NCI-H2227 (cell line): ENCODE measurements at regions not wholly inside any gene's neighbourhood (a gene's known extent, or its start where the extent isn't known, plus 50 kb on each side); places are given as distances from the start of the nearest gene placed in this dataset.

Experiments
- DNase-seq: peaks from one replicate; lab custom pipeline; 2025; ENCODE audit not compliant: unreplicated experiment; lab: John Stamatoyannopoulos, UW

DNA sequence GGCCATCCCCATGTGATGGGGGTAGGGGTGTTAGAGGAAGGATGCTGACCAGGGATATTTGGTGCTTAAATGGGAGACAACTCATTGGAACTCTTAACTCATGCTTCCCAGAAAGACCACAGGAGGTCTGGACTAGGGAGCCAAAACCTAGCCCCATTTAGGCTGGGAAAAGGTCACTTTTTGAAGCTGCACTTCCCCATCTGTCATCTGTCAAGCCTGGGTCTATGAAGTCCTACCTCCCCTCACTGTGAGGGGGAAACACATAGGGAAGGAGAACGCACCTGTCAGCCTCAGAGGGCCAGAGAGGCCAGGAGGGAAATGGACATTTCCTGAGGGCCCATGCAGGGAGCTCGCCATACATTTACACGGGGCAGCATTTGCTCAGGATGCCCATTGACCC is 321.0 kb downstream of the BCL11B start:
- no peak for DNase-seq

DNA sequence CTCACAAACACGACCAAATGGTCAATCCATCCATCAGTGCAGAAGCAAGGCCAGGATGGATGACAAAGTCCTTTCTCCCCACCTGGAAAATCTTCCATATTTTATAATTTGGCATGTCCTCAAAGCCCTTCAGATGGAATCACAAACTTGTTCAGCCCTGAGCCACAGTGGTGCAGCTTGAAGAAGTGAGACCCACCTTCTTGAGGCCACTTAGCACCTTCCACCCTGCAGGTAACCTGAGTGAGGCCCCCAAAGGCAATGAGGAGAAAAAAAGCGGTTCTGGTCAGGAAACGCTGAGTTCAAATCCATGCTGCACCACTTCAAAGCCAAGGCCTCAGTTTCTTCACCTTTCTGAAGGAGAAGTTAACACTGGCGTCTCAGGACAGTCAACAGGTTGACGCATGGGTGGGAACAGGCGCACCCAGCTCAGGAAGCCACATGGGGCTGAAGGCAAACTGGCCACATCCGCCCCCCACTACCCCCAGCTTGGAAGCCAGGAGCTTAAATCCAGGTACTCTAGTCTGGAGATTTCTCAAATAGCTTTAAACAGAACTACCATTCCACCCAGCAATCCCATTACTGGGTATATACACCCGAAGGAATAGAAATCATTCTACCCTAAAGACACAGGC is 320.4 kb downstream of the BCL11B start:
- DNase-seq = no peak

DNA sequence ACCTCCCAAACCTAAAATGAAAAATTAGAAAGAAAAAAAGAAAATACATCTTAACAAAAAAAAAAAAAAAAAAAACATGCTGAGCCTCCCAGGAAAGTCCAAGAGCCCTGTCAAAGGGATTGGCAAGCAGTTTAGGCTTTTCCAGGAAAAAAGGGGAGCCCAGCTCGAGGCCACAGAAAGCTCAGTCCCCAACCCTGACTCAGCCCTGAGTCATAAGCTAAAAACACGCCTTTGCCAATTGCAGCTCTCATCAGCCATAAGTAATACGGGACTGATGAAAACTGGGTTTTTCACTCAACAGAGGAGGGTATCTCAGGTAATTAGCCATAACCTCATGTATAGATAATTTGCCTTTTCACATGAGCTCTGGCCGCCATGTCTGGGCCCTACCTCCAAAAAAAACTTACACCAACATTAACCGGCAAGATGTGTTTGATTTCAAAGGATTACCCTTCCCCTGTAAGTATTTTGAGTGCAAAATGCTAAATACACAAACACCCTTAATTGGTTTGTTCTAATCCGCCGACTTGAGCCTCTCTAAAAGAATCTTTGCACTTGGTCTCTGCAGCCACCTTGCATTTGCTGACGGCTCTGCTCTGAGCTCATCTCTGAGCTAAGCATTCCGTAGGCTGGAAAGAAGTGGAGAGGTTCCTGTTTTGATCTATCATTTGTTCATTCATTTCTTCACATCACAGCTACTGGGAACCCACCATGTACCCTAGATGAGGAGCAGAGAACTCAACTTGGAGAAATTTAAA is 319.2 kb downstream of the BCL11B start:
- no peak for DNase-seq

DNA sequence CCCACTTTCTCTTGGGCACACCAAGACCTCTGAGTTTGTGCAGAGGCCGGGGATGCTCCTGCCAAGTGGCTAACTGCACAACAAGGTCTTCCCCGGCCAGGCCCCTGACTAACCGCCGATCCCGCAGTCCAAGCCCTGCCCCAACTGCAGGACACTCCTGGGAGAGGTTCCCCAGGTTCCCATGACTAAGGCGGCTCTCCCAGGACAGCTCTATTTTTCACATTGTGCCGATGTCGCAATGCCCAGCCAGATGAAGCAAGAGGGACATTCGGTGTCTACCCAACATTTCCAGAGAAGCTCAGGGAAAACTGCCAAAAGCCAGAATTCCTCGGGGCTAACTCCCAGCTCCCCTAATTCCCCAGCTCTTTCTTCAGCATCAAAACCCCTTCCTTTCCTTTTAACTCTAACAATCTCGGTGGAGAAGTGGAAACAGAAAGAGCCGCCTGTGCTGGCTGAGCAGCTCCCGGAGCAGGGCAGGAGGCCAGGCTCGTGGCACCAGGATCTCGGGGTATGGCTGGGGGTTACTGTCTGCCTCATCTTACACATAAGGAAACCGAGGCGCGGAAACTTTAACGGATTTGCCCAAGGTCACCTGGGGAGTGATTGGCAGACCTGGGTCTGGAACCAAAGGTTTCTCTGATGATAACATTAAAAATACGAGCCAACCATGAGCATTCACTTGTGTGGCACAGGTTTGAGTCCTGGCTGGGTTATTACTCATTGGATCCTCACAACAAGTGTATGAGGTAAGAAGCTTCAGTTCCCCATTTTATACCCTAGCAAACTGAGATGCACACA is 318.2 kb downstream of the BCL11B start:
- no peak for DNase-seq

DNA sequence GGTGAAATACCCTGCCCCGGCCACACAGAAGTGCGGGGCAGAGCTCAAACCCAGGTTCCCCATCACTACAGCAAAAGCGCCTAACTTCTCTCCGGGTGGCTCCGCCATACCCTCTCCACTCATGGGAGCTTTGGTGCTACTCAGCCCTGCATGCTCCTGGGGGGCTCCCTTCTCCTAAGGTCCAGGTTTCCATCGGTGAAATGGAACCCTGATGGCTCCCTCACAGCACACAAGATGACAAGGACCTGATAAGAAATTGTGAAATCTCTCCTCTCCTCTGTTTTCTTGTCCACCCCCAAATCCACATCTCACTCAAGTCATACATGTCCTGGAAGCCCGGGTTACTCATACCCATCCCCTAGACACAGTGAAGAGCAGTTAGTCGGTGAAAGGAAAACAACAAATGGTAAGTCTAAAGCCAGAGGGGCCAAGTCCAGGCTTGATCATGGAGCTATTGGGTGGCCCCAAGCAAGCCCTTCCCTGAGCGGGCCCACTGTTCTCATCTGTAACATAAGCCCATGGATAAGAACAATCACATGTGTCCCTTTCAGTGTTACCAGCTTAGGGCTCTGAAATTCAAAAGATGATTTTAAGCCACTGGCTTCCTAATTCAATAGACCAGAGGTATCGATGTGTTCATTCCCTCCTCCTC is 317.5 kb downstream of the BCL11B start:
- no peak for DNase-seq

DNA sequence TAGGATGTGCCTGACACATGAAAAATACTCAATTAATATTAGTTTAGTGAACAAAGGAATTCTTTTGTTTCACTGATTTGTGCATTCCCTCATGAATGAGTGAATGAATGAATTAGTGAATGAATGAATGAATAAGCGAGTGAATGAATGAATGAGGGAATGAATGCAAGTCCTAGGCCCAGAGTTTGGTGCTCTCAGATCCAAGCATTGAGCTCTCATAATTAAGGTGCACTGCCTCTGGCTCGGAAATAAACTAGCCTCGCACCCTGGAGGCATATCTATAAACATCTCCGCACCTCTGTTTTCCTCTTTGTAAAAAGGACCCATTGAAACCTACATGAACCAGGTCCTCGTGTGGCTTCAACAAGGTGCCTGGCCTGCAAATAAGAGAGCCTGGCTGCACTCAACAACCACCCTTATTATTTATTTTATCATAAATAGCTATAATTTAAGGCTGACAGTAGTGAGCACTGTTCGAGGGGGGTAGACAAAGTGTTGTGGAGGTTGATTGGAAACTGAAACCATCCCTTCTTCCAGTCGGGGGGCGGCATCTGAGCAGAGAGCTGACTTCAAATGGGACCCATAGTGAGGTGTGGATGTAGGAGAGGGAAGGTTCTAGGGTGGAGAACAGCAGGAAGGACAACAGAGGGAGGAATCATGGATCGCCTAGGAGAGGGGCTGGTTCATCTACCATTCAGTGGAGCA is 316.8 kb downstream of the BCL11B start:
- no peak for DNase-seq

DNA sequence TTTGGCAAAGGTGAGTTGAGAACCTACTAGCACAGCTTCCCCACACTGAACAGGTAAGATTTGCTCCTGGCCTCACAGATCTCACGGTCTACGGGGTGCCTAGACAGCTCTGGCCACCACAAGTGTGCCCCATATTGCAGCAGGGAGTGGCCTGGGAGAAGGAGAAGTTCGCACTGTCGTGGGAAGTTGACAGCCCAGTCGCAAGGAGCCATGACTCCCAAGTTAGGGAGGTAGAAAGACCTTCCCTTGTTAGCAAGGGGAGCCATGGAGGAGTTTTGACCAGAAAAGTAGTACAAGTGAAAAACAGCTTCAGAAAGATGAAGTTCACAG is 316.3 kb downstream of the BCL11B start:
- no peak for DNase-seq

DNA sequence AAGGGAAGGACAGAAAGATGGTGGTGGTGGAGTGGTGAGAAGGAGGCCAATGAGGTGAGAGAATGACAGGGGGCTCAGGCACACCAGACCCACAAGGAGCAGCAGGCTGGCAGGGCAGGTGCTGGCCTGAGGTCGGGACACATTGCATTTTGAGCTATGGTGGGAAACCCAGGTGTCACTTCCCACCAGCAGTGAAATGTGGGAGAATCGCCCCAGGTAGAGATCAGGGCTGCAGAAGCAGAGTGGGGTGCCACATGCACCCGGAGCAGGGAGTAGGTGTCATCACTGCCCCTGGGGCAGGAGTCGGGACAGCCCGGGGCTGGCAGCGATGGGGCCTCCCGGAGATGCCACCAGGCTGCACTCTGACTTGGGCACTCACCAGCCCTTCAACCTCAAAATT is 315.8 kb downstream of the BCL11B start:
- no peak for DNase-seq

DNA sequence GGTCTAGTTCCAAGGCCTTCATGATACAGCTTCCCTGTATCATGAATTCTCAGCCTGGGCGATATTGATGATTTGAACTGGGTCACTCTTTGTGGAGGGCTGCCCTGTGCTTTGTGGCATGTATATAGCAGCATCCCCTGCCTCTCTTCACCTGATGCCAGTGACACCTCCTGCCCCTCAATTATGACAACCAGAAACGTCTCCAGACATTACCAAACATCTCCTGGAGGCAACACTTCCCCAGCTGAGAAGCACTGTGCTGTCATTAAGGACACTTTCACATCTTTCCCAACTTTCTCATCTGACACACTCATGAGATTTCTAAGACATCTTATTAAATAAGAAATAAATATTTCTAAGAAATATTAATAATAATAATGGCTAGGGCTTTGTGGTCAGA is 315.3 kb downstream of the BCL11B start:
- no peak for DNase-seq

DNA sequence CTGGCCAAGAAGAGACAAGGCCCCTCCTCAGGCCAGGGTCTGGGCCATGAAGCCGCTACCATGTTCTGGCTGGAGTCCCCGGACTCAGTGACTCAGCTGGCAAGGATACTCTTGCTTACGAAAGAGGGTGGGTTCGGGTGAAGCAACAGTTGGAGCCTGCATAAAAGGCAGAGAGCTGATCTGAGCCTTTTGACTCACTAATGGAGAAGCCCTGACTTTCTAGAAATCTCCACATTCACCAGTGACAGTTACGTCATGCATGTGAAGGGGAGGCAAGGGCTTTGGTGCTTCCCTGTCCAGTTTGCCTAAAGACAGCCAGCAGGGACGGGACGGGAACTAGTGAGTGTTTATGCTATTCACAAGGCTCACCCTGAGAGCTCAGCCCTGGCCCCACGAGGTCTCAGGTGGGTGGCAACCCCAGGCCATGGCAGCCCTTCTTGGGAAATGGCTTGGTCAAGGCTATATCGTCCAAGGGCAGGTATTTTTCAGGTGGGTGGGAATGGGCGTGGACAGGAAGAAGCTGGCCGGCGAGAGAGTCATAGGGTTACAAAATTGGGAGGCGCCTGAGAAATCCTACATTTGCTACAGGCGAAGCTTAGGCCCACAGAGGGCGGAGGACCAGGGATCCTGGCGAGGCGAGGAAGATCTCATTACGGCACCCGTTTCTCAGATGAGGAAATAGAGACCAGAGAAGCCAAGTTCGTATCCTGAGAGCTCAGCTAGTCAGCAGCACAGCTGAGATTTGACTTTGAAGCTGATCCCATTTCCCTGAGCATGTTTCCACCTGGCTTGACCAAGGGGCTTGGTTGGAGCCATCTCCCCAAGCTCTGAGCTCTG is 314.6 kb downstream of the BCL11B start:
- DNase-seq = no peak

DNA sequence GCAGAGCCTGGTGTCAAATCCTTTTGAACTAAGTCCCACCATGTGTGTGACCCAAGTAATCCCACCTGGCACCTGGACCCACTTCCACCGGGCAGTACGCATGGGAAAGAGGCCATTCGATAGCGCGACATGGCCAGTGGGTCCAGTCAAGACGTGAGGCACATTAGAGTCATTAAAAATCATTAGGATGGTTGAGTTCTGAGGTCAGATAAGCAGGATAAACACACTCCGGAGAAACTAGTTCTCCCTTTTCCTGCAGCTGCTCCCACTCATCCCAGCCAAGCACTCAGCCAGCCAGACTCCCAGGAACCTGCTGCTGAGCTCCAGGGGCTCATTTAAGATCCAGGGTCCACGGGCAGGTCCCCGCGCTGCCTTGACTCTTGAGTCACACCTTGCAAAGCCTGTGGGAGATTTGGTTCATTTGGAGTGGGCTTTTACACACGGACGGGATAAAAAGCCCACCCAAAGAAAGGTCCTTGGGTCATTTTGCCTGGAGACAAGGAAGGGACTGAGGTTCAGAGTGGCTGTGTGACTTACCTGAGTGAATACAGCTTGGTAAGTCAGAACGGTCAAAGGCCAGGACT is 313.9 kb downstream of the BCL11B start:
- DNase-seq = no peak

DNA sequence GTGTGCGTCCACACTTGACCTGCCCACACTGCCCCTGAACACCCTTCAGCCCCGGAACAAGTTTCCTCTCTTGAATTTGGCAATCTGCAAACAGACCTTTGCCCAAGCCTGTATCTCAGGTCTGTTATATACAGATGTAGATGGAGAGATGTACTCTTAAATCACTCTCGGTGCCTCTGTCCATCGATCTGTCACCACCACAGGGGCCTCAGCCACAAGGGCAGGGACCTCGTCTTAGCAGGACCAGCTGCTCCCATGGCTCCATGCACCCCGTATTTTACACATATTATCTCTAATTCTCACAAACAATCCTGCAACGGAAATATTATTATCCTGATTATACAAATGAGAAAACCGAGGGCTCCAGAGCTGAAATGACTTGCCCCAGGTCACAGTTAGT is 313.4 kb downstream of the BCL11B start:
- DNase-seq = no peak

DNA sequence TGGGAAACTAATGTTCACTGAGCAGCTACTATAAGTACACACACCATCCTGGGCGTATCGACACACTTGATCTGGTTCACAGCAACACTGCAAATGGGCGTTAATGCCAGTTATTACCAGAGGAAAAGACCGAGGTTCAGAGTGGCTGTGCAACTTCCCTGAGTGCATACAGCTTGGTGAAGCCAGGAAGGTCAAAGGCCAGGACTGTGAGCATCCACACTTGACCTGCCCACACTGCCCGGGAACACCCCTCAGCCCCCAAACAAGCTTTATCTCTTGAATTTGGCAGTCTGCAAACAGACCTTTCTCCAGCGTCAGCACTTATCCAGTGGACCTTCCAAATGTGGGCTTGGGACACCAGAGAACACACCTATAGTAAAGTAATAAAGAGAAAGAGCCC is 312.6 kb downstream of the BCL11B start:
- DNase-seq = no peak

DNA sequence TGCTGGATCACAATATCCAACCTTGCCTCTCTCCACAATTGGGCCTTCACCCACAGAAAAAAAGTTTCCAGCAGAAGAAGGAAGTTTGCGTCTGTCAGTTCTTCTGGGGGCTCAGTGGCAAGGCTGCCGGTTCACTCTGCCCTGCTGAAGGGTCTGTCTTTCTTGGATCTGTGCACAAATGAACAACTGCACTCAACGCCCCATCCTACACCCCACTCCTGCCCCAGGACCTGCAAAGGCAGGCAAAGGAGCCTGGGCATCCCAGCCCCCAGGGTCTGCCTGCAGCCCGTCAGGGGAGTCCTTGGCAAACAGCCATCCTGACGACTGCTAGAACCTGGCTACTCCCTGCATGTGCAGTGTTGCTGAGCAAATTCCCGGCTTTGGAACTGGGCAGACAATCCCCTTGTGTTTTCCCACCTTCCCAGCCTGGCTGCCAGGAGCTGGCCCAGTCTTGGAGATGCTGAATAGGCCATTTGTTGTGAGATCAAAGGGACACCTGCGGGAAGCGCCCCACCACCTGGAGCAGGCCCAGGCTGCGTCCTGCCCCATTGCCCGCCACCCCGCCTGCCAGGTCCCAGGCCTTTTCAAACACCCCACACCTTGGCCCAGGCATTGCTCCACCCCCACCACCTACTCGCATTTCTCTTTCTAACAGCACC is 311.9 kb downstream of the BCL11B start:
- DNase-seq = no peak

DNA sequence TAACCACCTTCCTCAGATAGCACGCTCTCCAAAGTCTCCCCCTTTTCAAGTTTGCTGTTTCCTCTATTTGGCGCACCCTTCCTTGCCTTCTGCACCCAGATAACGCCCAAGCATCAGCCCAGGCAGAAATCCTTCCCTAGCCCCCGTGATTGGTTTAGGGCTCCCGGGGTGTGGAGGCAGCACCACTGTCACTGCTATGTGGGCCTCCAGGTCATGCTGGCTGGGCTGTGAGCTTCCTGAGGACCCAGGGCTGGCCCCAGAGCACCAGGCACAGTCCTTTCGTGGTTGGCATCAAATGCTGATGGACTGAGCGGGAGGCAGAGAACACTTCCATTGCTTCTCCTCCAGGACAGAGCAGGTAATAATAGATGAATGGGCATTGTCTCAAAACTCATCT is 311.4 kb downstream of the BCL11B start:
- DNase-seq = no peak

DNA sequence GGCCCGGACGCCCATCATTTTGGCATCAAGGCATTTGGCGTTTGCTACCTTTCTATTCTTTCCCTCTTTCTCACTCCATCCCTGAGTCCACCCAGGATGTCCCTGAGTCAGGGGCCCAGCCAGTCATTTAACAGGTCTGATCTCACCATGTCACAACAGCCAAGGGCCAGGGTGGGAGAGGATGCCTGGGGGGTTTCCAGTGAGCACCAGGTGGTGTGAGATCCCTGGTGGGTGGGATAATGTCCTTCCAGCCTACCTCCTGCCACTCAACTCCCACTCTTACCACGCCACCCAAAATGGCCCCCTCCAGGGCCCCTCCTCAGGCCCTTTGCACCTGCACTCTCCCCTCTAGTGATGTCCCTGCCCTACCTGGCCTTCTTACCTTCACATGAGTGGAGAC is 310.8 kb downstream of the BCL11B start:
- DNase-seq = no peak

DNA sequence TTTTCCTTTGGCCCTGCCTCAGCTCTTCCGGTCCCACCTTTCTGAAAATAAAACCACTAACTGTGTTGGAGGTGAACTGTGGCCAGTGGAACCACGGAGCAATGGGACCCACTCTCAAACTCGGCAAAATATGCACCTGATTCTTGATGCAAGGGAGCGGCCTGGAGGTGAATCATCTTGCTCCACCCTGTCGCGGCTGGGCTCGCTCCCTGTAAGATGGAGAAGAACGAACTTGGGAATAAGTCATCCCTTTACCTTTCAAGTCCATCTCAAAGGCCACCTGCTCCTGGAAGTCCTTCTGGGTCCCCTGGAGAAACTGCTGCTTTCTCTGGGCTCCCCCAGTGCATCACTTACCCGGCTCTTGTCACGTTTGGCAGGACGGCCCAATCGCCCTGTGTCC is 309.9 kb downstream of the BCL11B start:
- DNase-seq = no peak

DNA sequence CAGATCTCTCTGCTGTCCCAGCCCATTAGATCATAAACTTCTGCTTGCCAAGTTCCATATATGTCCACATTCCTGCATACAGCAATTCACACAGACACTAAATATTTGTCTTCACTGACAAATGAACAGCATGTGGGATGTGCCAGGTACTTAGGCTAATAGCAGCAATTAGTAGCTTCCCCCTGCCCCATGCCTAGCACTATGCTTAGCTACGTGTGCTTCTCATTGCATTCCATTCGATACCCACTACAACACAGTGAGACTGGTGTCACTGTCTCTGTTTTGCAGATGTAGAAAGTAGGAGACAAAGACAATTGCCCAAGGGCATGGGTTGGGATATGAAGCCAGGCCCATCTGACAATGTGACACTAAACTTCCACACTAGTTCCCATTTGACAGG is 308.4 kb downstream of the BCL11B start:
- no peak for DNase-seq

DNA sequence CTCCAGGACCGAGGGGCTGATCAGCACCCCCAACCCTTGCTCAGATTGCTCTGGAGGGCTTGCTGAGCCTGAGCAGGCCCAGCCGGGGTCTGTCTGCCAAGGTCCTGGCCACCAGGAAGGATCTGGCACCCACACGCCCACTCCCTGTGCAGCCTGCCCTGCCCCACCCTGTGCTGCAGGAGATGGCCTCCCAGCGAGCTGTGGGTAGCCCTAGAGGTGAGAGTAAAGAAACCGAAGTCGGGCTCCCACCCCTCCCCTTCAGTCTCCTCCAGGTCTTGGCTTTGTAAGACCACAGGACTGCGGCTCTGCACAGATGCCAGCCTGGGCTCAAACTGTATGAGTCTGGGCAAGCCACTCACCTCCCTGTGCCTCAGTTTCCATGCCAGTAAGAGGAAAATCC is 307.8 kb downstream of the BCL11B start:
- no peak for DNase-seq
